GM23248 (cell line): ENCODE measurements at regions not wholly inside any gene's neighbourhood (a gene's known extent, or its start where the extent isn't known, plus 50 kb on each side); places are given as distances from the start of the nearest gene placed in this dataset.
"Not testable (repeated sequence)": the region's sequence is repeated elsewhere in the genome, so short reads cannot be mapped to it uniquely, and the experiment has no call there.

Experiments
- EZH2 ChIP-seq: fragments of 200-600 bp; sonication (generic); IDR thresholded peaks from 2 replicates; pipeline ENCODE4 v1.6.1; 2018; ENCODE audit warnings: antibody characterized with exemption, mild to moderate bottlenecking; ENCODE audit not compliant: insufficient read depth, poor library complexity, severe bottlenecking
- EZH2phosphoT487 ChIP-seq: fragments of 200-600 bp; sonication (generic); IDR thresholded peaks from 2 replicates; pipeline ENCODE4 v1.6.1; 2018; ENCODE audit warnings: antibody characterized with exemption, moderate library complexity, mild to moderate bottlenecking, low read depth; ENCODE audit not compliant: insufficient read depth

DNA sequence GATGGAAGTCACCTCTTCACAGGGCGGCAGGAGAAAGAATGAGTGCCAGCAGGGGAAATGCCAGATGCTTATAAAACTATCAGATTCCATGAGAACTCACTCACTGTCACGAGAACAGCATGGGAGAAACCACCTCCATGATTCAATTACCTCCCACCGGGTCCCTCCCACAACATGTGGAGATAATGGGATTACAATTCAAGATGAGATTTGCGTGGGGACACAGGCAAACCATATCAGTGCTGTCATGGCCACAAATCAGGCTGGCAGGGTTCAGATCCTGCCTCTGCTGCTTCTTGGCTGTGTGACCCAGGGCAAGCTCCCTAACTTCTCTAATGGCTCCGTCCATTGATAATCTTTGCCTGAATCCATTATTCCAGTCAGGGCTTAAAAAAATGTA lies 389.5 kb downstream of the NPHP4 start:
- TF ChIP-seq EZH2phosphoT487, EZH2: not testable (repeated sequence)
